ENCODE measurements at regions not wholly inside any gene's neighbourhood (a gene's known extent, or its start where the extent isn't known, plus 50 kb on each side); places are given as distances from the start of the nearest gene placed in this dataset.

- no peak for TF ChIP-seq EZH2phosphoT487 (IDR thresholded peaks at IDR 0.05; ENCODE audit: borderline replicate concordance)
- TF ChIP-seq CTCF (conservative IDR thresholded peaks at IDR 0.05; ENCODE audit: low read length) = no peak
- H3K79me2 ChIP-seq (ENCODE audit: insufficient read depth, low read length) = no peaks in the 10 kb centered on the region
- no peaks in the 10 kb centered on the region for H3F3A ChIP-seq (ENCODE audit: low read depth)
- H4K20me1 ChIP-seq (ENCODE audit: insufficient read depth, low read length, poor library complexity, severe bottlenecking) = no peaks in the 10 kb centered on the region
- H3K4me3 ChIP-seq (ENCODE audit: low read length, poor library complexity, severe bottlenecking) = no peak overlapping the region
- H3K9me3 ChIP-seq (ENCODE audit: insufficient read depth, low read depth, low read length) = no peaks in the 10 kb centered on the region
- H3K4me1 ChIP-seq (ENCODE audit: insufficient read depth, low read length, poor library complexity, severe bottlenecking) = no peaks in the 10 kb centered on the region
- no peaks in the 10 kb centered on the region for H3K36me3 ChIP-seq (ENCODE audit: insufficient read depth, low read length)
- H3K27me3 ChIP-seq (ENCODE audit: insufficient read depth, low read length, poor library complexity, severe bottlenecking) = no peaks in the 10 kb centered on the region
- no peak overlapping the region for H3K4me2 ChIP-seq (ENCODE audit: low read depth, low read length, poor library complexity, severe bottlenecking)
- H3K9me2 ChIP-seq (replicated peaks; ENCODE audit: low read depth, low read length) = no peaks in the 10 kb centered on the region
- H2AFZ ChIP-seq (ENCODE audit: low read length) = no peak overlapping the region
- no peak overlapping the region for H3K9ac ChIP-seq (ENCODE audit: low read depth, low read length, poor library complexity, severe bottlenecking)
Measured at GRCh38 chr13:47168618-47169017, 271.8 kb upstream of the HTR2A start.

GRCh38 chr13:47168066-47168465 is 271.2 kb upstream of the HTR2A start:
- TF ChIP-seq EZH2phosphoT487 (IDR thresholded peaks at IDR 0.05; ENCODE audit: borderline replicate concordance) (no peak), CTCF (conservative IDR thresholded peaks at IDR 0.05; ENCODE audit: low read length) (no peak)
- Histone ChIP-seq H3K79me2 (ENCODE audit: insufficient read depth, low read length) (no peaks in the 10 kb centered on the region), H3K9me2 (replicated peaks; ENCODE audit: low read depth, low read length) (no peaks in the 10 kb centered on the region), H3K9ac (ENCODE audit: low read depth, low read length, poor library complexity, severe bottlenecking) (no peak overlapping the region), H3F3A (ENCODE audit: low read depth) (no peaks in the 10 kb centered on the region), H4K20me1 (ENCODE audit: insufficient read depth, low read length, poor library complexity, severe bottlenecking) (no peaks in the 10 kb centered on the region), H2AFZ (ENCODE audit: low read length) (no peak overlapping the region), H3K4me3 (ENCODE audit: low read length, poor library complexity, severe bottlenecking) (no peak overlapping the region), H3K27me3 (ENCODE audit: insufficient read depth, low read length, poor library complexity, severe bottlenecking) (no peaks in the 10 kb centered on the region), H3K36me3 (ENCODE audit: insufficient read depth, low read length) (no peaks in the 10 kb centered on the region), H3K9me3 (ENCODE audit: insufficient read depth, low read depth, low read length) (no peaks in the 10 kb centered on the region), H3K4me2 (ENCODE audit: low read depth, low read length, poor library complexity, severe bottlenecking) (no peak overlapping the region), H3K4me1 (ENCODE audit: insufficient read depth, low read length, poor library complexity, severe bottlenecking) (no peaks in the 10 kb centered on the region)

DNA sequence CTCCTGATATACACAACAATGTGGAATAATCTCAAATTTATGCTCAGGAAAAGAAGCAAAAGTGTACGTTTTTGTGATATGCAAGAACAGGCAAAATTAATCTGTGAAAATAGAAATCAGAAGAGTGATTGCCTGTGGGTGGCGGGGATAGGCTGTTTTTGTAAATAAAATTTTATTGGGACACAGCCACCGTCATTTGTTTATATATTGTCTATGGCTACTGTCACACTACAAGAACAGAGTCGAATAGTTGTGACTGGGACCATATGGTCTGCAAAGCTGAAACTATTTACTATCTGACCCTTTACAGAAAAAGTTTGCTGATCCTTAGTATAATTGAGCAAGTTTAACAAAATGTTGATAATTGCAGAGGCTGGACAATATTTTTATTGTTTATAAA is 269.5 kb upstream of the HTR2A start:
- Histone ChIP-seq H3K9me2 (replicated peaks; ENCODE audit: low read depth, low read length) (no peaks in the 10 kb centered on the region), H3K4me1 (ENCODE audit: insufficient read depth, low read length, poor library complexity, severe bottlenecking) (no peaks in the 10 kb centered on the region), H3F3A (ENCODE audit: low read depth) (no peaks in the 10 kb centered on the region), H3K4me3 (ENCODE audit: low read length, poor library complexity, severe bottlenecking) (no peak overlapping the region), H4K20me1 (ENCODE audit: insufficient read depth, low read length, poor library complexity, severe bottlenecking) (no peaks in the 10 kb centered on the region), H3K79me2 (ENCODE audit: insufficient read depth, low read length) (no peaks in the 10 kb centered on the region), H3K9me3 (ENCODE audit: insufficient read depth, low read depth, low read length) (no peaks in the 10 kb centered on the region), H3K27me3 (ENCODE audit: insufficient read depth, low read length, poor library complexity, severe bottlenecking) (no peaks in the 10 kb centered on the region), H3K36me3 (ENCODE audit: insufficient read depth, low read length) (no peaks in the 10 kb centered on the region), H2AFZ (ENCODE audit: low read length) (no peak overlapping the region), H3K4me2 (ENCODE audit: low read depth, low read length, poor library complexity, severe bottlenecking) (no peak overlapping the region), H3K9ac (ENCODE audit: low read depth, low read length, poor library complexity, severe bottlenecking) (no peak overlapping the region)
- TF ChIP-seq EZH2phosphoT487 (IDR thresholded peaks at IDR 0.05; ENCODE audit: borderline replicate concordance) = no peak
- no peak for TF ChIP-seq CTCF (conservative IDR thresholded peaks at IDR 0.05; ENCODE audit: low read length)

Data from Loucy (cell line).